Central memory CD8-positive, alpha-beta T cell (primary cell): ENCODE measurements at regions not wholly inside any gene's neighbourhood (a gene's known extent, or its start where the extent isn't known, plus 50 kb on each side); places are given as distances from the start of the nearest gene placed in this dataset.

Experiments
- ATAC-seq: fragments of 150-1000 bp; cut with Tn5 transposase; replicated peaks from 2 replicates; pipeline ENCODE4 v1.10.0; 2022; ENCODE audit warnings: mild to moderate bottlenecking, moderate FRiP score, moderate number of reproducible peaks; ENCODE audit not compliant: poor library complexity, severe bottlenecking; ENCODE audit errors: extremely low read depth
- DNase-seq, 2 donors: peaks; one replicate each; pipeline ENCODE4 v3.0.0; 2021; ENCODE audit warnings: low spot score in 2 of 2
- H3K27ac Mint-ChIP-seq: one replicate; pipeline ENCODE4 v1.8.0; 2022; ENCODE audit warnings: low read depth, mild to moderate bottlenecking, moderate library complexity, mixed read lengths
- H3K27me3 Mint-ChIP-seq: one replicate; pipeline ENCODE4 v1.8.0; 2022; ENCODE audit warnings: mixed read lengths
- H3K36me3 Mint-ChIP-seq: one replicate; pipeline ENCODE4 v1.8.0; 2022; ENCODE audit warnings: mild to moderate bottlenecking, moderate library complexity, mixed read lengths; ENCODE audit not compliant: insufficient read depth
- H3K4me1 Mint-ChIP-seq: one replicate; pipeline ENCODE4 v1.8.0; 2022; ENCODE audit warnings: mixed read lengths
- H3K4me3 Mint-ChIP-seq: one replicate; pipeline ENCODE4 v1.8.0; 2022; ENCODE audit warnings: mild to moderate bottlenecking, moderate library complexity, mixed read lengths
- H3K9me3 Mint-ChIP-seq: one replicate; pipeline ENCODE4 v1.8.0; 2022; ENCODE audit warnings: mixed read lengths

DNA sequence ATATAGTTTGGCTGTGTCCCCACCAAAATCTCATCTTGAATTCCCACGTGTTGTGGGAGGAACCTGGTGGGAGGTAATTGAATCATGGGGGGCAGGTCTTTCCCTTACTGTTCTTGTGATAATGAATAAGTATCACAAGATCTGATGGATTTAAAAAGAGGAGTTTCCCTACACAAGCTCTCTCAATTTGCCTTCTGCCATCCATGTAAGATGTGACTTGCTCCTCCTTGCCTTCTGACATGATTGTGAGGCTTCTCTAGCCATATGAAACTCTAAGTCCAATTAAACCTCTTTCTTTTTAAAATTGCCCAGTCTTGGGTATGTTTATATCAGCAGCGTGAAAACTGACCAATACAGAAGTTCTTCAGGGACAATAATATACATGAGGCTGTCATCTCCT lies 425.1 kb downstream of the PABPC4L start:
- Mint-ChIP-seq H3K27me3 (no peaks in the 10 kb centered on the region), H3K36me3 (no peaks in the 10 kb centered on the region), H3K4me1 (no peaks in the 10 kb centered on the region), H3K27ac (no peak overlapping the region), H3K4me3 (no peak overlapping the region), H3K9me3 (peaks cover 12% of the 10 kb centered on the region)
- ATAC-seq = no peak
- no peak for DNase-seq

DNA sequence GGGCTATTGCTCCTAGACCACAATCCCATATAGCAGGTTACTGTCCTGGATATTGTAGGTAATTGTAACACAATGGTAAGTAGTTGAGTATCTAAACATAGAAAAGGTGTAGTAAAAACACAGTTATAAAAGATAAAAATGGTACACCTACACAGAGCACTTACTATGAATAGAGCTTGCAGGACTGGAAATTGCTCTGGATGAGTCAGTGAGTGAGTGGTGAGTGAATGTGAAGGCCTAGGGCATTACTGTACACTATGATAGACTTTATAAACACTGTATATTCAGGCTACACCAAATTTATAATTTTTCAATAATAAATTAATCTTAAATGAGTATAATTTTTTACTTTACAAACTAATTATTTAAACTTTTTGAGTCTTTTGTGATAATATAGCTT lies 425.7 kb downstream of the PABPC4L start:
- DNase-seq = no peak
- Mint-ChIP-seq H3K27ac (no peak overlapping the region), H3K27me3 (no peaks in the 10 kb centered on the region), H3K9me3 (peaks cover 12% of the 10 kb centered on the region), H3K4me1 (no peaks in the 10 kb centered on the region), H3K36me3 (no peaks in the 10 kb centered on the region), H3K4me3 (no peak overlapping the region)
- no peak for ATAC-seq

DNA sequence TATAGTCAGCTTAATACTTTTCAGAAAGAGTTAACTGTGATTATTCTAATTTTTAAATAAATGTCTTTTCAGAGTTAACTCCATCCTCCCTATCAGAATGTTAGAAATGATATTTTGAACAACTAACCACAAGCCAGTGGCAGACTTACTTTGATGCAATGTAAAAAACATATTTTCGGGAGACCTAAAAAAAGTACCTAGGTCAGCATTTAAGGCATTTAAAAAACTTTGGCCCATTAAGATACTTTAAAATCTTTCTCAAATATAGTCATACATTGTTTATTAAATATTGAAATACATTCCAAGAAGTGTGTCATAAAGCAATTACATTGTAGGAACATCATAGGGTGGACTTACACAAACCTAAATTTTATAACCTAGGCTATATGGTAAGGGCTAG lies 426.1 kb downstream of the PABPC4L start:
- no peak overlapping the region for H3K27ac Mint-ChIP-seq
- H3K27me3 Mint-ChIP-seq = no peaks in the 10 kb centered on the region
- H3K36me3 Mint-ChIP-seq = no peaks in the 10 kb centered on the region
- no peaks in the 10 kb centered on the region for H3K4me1 Mint-ChIP-seq
- peaks cover 16% of the 10 kb centered on the region for H3K9me3 Mint-ChIP-seq
- no peak overlapping the region for H3K4me3 Mint-ChIP-seq
- no peak for DNase-seq
- no peak for ATAC-seq

DNA sequence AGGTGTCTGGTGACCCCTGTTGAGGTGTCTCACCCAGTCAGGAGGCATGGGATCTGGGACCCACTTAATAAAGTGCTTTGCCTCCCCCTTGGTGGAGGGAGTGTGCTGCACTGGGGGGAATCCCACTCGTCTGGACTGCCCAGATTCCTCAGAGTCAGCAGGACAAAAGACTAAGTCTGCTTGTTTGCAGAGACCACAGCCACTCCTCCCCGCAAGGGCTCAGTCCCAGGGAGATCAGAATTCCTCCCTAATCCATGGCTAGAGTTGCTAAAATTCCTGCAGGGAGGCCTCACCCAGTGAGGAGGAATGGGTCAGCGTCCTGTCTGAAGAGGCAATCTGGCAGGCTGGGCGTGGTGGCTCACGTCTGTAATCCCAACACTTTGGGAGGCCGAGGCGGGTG lies 442.2 kb downstream of the PABPC4L start:
- Mint-ChIP-seq H3K27ac (no peak overlapping the region), H3K4me3 (no peak overlapping the region), H3K27me3 (no peaks in the 10 kb centered on the region), H3K9me3 (peaks cover 15% of the 10 kb centered on the region), H3K4me1 (no peaks in the 10 kb centered on the region), H3K36me3 (no peaks in the 10 kb centered on the region)
- DNase-seq = no peak
- no peak for ATAC-seq

DNA sequence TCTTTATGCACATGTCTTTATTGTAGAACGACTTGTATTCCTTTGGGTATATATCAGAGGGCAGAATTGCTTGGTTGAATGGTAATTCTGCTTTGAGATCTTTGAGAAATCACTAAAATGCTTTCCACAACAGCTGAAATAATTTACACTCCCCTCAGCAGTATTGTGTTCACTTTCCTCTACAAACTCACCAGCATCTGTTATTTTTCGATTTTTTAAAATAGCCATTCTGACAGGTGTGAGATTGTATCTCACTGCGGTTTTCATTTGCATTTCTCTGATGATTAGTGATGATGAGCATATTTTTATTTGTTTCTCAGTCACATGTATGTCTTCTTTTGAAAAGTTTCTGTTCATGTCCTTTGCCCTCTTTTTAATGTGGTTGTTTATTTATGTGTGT lies 459.8 kb downstream of the PABPC4L start:
- Mint-ChIP-seq H3K27ac (no peak overlapping the region), H3K4me3 (no peak overlapping the region), H3K27me3 (no peaks in the 10 kb centered on the region), H3K4me1 (no peaks in the 10 kb centered on the region), H3K36me3 (no peaks in the 10 kb centered on the region), H3K9me3 (peaks cover 21% of the 10 kb centered on the region)
- DNase-seq (no peak), ATAC-seq (no peak)

DNA sequence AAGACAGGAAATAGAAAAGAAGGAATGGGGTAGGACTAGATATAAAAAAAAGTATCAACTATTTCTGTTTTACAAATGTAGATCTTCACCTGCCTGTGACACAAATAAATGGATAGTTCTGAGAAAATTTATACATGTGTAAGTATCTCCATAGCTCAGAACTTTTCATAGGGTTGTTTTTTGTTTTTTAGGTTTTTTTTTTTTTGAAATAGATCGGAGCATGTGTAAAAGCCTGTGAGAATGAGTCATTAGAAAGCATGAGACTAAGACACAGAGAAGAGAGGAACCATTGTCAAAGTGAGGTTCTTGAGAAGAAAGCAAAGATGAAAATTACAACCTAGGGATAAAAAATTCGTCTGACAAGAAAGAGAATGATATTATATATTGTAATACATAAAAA lies 481.6 kb downstream of the PABPC4L start:
- H3K4me1 Mint-ChIP-seq = no peaks in the 10 kb centered on the region

DNA sequence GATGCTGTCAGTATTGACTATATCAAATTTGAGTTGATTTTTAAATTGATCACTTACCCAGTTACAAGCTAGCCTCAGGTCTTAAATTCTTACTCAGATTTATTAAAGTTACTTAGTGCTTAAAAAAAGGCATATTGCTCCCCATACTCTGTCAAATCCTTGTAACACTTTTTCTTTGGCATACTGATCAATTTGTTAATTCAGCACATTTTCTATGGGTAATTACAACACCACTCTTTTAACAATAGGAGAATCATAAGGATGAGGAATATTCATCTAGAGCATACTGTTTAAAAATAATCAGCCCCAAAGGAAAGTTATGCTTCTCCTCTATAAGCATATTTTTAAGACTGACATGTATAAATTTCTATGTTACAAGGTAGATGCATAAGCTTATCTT lies 482.5 kb downstream of the PABPC4L start:
- DNase-seq = no peak
- H3K36me3 Mint-ChIP-seq = no peaks in the 10 kb centered on the region

More for the DNA sequence above, 481.6 kb downstream of the PABPC4L start:
- no peak overlapping the region for H3K4me3 Mint-ChIP-seq
- no peaks in the 10 kb centered on the region for H3K27me3 Mint-ChIP-seq
- H3K36me3 Mint-ChIP-seq = no peaks in the 10 kb centered on the region
- DNase-seq (no peak), ATAC-seq (no peak)
- peaks cover 17% of the 10 kb centered on the region for H3K9me3 Mint-ChIP-seq
- no peak overlapping the region for H3K27ac Mint-ChIP-seq

DNA sequence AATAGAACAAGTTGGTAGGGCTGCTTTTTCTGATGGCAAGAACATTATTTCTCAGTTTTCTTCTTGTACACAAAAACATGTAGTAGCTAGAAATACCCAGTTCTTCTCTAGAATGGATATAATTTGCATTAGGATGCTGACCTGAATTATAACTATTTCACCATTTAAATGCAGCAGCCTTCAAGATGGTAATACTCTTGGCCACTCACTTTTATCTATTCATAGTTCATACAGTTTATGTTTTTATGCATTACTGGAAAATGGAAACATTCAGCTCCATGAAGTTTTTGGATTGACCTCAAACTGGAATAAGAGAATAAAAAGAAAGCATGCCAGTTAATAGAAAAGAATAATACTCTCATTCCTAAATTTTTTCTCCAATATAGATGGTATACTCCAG lies 487.4 kb downstream of the PABPC4L start:
- peaks cover 12% of the 10 kb centered on the region for H3K9me3 Mint-ChIP-seq
- no peak for DNase-seq
- H3K4me3 Mint-ChIP-seq = no peak overlapping the region
- H3K27me3 Mint-ChIP-seq = no peaks in the 10 kb centered on the region
- H3K36me3 Mint-ChIP-seq = no peaks in the 10 kb centered on the region
- H3K27ac Mint-ChIP-seq = no peak overlapping the region
- no peaks in the 10 kb centered on the region for H3K4me1 Mint-ChIP-seq
- ATAC-seq = no peak

More for the DNA sequence above, 482.5 kb downstream of the PABPC4L start:
- Mint-ChIP-seq H3K9me3 (peaks cover 17% of the 10 kb centered on the region), H3K27me3 (no peaks in the 10 kb centered on the region), H3K27ac (no peak overlapping the region), H3K4me3 (no peak overlapping the region), H3K4me1 (no peaks in the 10 kb centered on the region)
- no peak for ATAC-seq

DNA sequence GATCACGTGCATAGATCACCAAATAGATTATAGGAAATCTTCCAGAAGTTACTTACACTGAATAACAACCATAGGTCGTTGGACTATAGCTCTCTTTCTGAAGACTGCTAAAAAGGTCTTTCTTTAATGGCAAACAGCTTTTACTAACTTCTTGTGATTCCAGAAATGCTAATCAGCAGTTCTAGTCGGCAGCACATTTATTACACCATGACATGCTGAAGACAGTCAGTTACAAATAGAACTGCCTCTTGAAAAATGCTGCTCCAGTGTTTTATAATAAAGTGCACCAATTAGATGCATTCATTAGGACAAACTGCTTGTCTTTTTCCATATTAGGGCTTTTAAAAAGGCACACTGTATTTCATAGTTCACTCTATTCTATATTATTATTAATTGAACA lies 488.2 kb downstream of the PABPC4L start:
- H3K27me3 Mint-ChIP-seq = no peaks in the 10 kb centered on the region
- ATAC-seq = no peak

DNA sequence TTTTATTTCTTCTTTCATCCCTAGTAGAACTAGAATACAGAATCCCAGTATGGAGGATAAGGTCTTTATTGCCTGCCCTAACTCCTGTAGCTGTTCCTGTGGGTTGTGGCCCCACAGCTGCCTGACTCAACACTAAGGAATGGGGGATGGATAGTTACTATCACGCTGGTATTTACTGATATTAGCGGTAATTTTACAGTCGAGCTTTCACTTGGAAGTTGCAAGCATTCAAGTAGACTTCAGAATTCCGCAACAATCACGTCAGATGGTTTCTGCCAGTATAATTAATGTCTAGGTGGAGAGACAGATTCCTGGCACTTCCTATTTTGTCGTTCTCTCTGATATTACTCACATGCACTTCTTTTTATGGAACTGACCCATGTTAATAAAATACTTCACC lies 489.8 kb downstream of the PABPC4L start:
- H3K27me3 Mint-ChIP-seq = no peaks in the 10 kb centered on the region
- no peaks in the 10 kb centered on the region for H3K4me1 Mint-ChIP-seq
- H3K36me3 Mint-ChIP-seq = no peaks in the 10 kb centered on the region
- no peak overlapping the region for H3K27ac Mint-ChIP-seq
- peaks cover 17% of the 10 kb centered on the region for H3K9me3 Mint-ChIP-seq
- no peak for ATAC-seq
- no peak for DNase-seq
- H3K4me3 Mint-ChIP-seq = no peak overlapping the region

More for the DNA sequence above, 488.2 kb downstream of the PABPC4L start:
- Mint-ChIP-seq H3K4me3 (no peak overlapping the region), H3K36me3 (no peaks in the 10 kb centered on the region), H3K27ac (no peak overlapping the region), H3K9me3 (peaks cover 17% of the 10 kb centered on the region), H3K4me1 (no peaks in the 10 kb centered on the region)
- DNase-seq = no peak

DNA sequence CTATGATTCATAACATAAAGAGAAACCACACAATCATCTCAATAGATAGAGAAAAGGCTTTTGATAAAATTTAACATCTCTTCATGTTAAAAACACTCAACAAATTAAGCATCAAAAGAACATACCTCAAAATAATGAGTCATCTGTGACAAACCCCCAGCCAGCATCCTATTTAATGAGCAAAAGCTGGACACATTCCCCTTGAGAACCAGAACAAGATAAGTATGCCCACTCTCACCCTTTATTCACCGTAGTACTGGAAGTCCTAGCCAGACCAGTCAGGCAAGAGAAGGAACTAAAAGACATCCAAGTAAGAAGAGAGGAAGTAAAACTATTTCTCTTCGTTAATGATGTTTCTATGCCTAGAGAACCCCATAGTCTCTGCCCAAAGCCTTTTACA lies 507.2 kb downstream of the PABPC4L start:
- Mint-ChIP-seq H3K27me3 (no peaks in the 10 kb centered on the region), H3K9me3 (peaks cover 20% of the 10 kb centered on the region), H3K27ac (no peak overlapping the region), H3K36me3 (no peaks in the 10 kb centered on the region), H3K4me3 (no peak overlapping the region), H3K4me1 (no peaks in the 10 kb centered on the region)
- no peak for ATAC-seq
- DNase-seq = no peak

DNA sequence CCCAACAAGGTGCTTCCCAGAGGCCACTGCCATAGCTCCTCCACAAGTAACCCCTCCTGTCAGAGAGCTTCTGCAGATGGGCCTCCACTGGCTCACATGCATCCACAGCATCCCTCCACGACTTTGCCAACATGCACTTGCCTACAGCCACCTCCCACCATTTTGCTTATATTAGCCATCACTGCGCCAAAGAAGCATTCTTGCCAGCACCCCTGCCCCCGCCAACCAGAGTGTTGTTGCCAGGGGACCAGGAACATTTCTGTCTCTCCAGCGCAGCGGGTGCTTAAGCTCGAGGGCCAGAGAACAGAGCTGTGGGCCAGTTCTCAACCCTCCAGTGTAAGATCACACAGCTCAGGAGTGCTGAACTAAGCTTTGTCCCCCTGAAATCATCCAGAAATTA lies 517.6 kb downstream of the PABPC4L start:
- Mint-ChIP-seq H3K27me3 (no peaks in the 10 kb centered on the region), H3K36me3 (peaks cover 3% of the 10 kb centered on the region), H3K9me3 (peaks cover 27% of the 10 kb centered on the region), H3K4me1 (no peaks in the 10 kb centered on the region), H3K27ac (no peak overlapping the region), H3K4me3 (no peak overlapping the region)
- no peak for ATAC-seq
- DNase-seq = no peak

DNA sequence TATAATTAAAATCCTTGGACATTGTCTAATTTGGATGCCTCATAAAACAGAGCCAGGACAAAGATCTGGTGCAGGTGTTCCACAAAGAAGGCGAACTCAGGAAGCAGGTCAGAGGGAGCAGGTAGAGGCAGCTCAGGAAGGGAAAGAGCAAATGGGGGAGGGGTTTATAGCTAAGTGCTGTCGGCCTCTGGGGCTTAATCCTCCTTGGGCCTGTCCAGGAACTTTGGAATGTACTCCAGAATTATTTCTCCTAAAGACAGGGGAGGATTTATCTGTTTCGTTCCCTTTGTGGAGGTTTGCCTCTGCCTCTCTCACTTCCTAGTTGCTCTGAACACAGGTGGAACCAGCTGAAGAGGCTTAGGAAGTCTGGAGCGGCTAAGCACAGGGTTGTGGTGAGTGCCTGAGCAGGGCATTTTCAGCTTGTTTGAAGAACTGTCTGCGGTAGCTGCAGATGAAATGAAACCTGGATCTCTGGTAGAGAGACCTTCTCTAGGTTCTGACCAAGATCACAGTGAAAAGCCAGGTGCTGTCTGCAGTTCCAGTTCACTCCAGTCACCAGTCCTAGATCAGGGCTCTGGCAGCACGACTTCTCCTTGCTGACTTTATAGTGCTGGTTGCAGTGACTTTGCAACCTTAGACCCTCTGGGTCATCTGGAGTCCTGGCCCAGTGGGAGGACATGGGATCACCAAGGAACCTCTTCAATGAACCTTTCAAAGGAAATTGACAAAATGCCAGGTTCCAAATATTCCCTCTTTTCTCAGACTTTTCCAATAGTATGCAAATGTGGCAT lies 519.2 kb downstream of the PCDH10 start:
- H3K36me3 Mint-ChIP-seq = no peaks in the 10 kb centered on the region
- no peaks in the 10 kb centered on the region for H3K27me3 Mint-ChIP-seq
- no peak overlapping the region for H3K4me3 Mint-ChIP-seq
- peaks cover 6% of the 10 kb centered on the region for H3K9me3 Mint-ChIP-seq
- no peak for DNase-seq
- no peak overlapping the region for H3K27ac Mint-ChIP-seq
- no peak for ATAC-seq
- H3K4me1 Mint-ChIP-seq = no peaks in the 10 kb centered on the region
